OCI-LY1 (cell line): ENCODE measurements at regions not wholly inside any gene's neighbourhood (a gene's known extent, or its start where the extent isn't known, plus 50 kb on each side); places are given as distances from the start of the nearest gene placed in this dataset.

Experiments
- H2AFZ ChIP-seq: fragments of 200-600 bp; sonication (generic), shearing (Covaris generic); 2 replicates; pipeline ENCODE4 v1.6.0; 2014; ENCODE audit warnings: antibody characterized with exemption, mild to moderate bottlenecking, low read length
- H3F3A ChIP-seq: fragments of 200-600 bp; sonication (generic), shearing (Covaris generic); 2 replicates; pipeline ENCODE4 v1.6.0; 2014; ENCODE audit warnings: mild to moderate bottlenecking, antibody characterized with exemption, low read length, moderate library complexity; ENCODE audit not compliant: insufficient read depth
- H3K27ac ChIP-seq: fragments of 200-600 bp; sonication (generic); 2 replicates; pipeline ENCODE4 v1.5.1; 2014; ENCODE audit warnings: low read length, mixed run types, mild to moderate bottlenecking, low read depth; ENCODE audit not compliant: poor library complexity, severe bottlenecking
- H3K27me3 ChIP-seq: fragments of 200-600 bp; sonication (generic); 2 replicates; pipeline ENCODE4 v1.6.0; 2014; ENCODE audit warnings: antibody characterized with exemption, mild to moderate bottlenecking, low read length, moderate library complexity; ENCODE audit not compliant: insufficient read depth
- H3K36me3 ChIP-seq: fragments of 200-600 bp; sonication (generic); 2 replicates; pipeline ENCODE4 v1.6.1; 2014; ENCODE audit warnings: mild to moderate bottlenecking, antibody characterized with exemption, low read length, moderate library complexity, mixed read lengths; ENCODE audit not compliant: insufficient read depth
- H3K4me1 ChIP-seq: fragments of 200-600 bp; sonication (generic); 2 replicates; pipeline ENCODE4 v1.5.1; 2014; ENCODE audit warnings: mild to moderate bottlenecking, low read length, moderate library complexity; ENCODE audit not compliant: insufficient read depth, severe bottlenecking
- H3K4me2 ChIP-seq: fragments of 200-600 bp; sonication (generic), shearing (Covaris generic); 2 replicates; pipeline ENCODE4 v1.6.1; 2014; ENCODE audit warnings: low read length
- H3K4me3 ChIP-seq: fragments of 200-600 bp; sonication (generic); 2 replicates; pipeline ENCODE4 v1.5.1; 2014; ENCODE audit warnings: low read length, low read depth, mild to moderate bottlenecking, mixed read lengths; ENCODE audit not compliant: poor library complexity, severe bottlenecking
- H3K79me2 ChIP-seq: fragments of 200-600 bp; shearing (Covaris generic); 2 replicates; pipeline ENCODE4 v1.6.1; 2016; ENCODE audit warnings: mixed run types, low read length, mixed read lengths; ENCODE audit not compliant: insufficient read depth
- H3K9ac ChIP-seq: fragments of 200-600 bp; sonication (generic), shearing (Covaris generic); 2 replicates; pipeline ENCODE4 v1.6.1; 2014; ENCODE audit warnings: mild to moderate bottlenecking, low read length, mixed read lengths
- H3K9me2 ChIP-seq: fragments of 200-600 bp; sonication (generic), shearing (Covaris generic); 2 replicates; pipeline ENCODE4 v1.6.1; 2014; ENCODE audit warnings: low read depth, mild to moderate bottlenecking, low read length, mixed read lengths
- H3K9me3 ChIP-seq: fragments of 200-600 bp; shearing (Covaris generic); 2 replicates; pipeline ENCODE4 v1.6.1; 2014; ENCODE audit warnings: low read length, mixed read lengths
- H4K20me1 ChIP-seq: fragments of 200-600 bp; sonication (generic), shearing (Covaris generic); 2 replicates; pipeline ENCODE4 v1.6.0; 2016; ENCODE audit warnings: mild to moderate bottlenecking, low read length; ENCODE audit not compliant: insufficient read depth
- CTCF ChIP-seq: fragments of 200-600 bp; sonication (generic), shearing (Covaris generic); IDR thresholded peaks from 2 replicates; pipeline ENCODE4 v1.5.1; 2017; ENCODE audit warnings: mild to moderate bottlenecking, antibody characterized with exemption, low read length, moderate library complexity, mixed read lengths
- EZH2 ChIP-seq: fragments of 200-600 bp; sonication (generic), shearing (Covaris generic); IDR thresholded peaks from 2 replicates; pipeline ENCODE4 v1.8.0; 2017; ENCODE audit warnings: borderline replicate concordance, mixed run types, mild to moderate bottlenecking, antibody characterized with exemption, low read length, moderate library complexity, mixed read lengths

GRCh38 chr13:107770541-107770940 lies 444.8 kb downstream of the LIG4 start:
- H3K4me1 ChIP-seq = no peaks in the 10 kb centered on the region
- no peak overlapping the region for H3K27ac ChIP-seq
- H4K20me1 ChIP-seq = no peaks in the 10 kb centered on the region
- H3F3A ChIP-seq = no peaks in the 10 kb centered on the region
- TF ChIP-seq EZH2 = no peak
- TF ChIP-seq CTCF = no peak
- no peak overlapping the region for H2AFZ ChIP-seq
- H3K27me3 ChIP-seq = no peaks in the 10 kb centered on the region
- H3K9me3 ChIP-seq = no peaks in the 10 kb centered on the region
- H3K9ac ChIP-seq = no peak overlapping the region
- no peak overlapping the region for H3K4me2 ChIP-seq
- no peaks in the 10 kb centered on the region for H3K9me2 ChIP-seq
- no peaks in the 10 kb centered on the region for H3K36me3 ChIP-seq
- H3K79me2 ChIP-seq = no peaks in the 10 kb centered on the region
- no peak overlapping the region for H3K4me3 ChIP-seq

- Histone ChIP-seq H3K4me3 (no peak overlapping the region), H4K20me1 (no peaks in the 10 kb centered on the region), H3K4me1 (no peaks in the 10 kb centered on the region), H3K9me3 (no peaks in the 10 kb centered on the region), H3K9ac (no peak overlapping the region), H3F3A (no peaks in the 10 kb centered on the region), H3K79me2 (no peaks in the 10 kb centered on the region), H3K36me3 (no peaks in the 10 kb centered on the region), H3K27ac (no peak overlapping the region), H3K9me2 (no peaks in the 10 kb centered on the region), H2AFZ (no peak overlapping the region), H3K27me3 (no peaks in the 10 kb centered on the region), H3K4me2 (no peak overlapping the region)
- TF ChIP-seq CTCF = no peak
- TF ChIP-seq EZH2 = no peak
Measured at GRCh38 chr13:107767119-107767518, 448.2 kb downstream of the LIG4 start.

DNA sequence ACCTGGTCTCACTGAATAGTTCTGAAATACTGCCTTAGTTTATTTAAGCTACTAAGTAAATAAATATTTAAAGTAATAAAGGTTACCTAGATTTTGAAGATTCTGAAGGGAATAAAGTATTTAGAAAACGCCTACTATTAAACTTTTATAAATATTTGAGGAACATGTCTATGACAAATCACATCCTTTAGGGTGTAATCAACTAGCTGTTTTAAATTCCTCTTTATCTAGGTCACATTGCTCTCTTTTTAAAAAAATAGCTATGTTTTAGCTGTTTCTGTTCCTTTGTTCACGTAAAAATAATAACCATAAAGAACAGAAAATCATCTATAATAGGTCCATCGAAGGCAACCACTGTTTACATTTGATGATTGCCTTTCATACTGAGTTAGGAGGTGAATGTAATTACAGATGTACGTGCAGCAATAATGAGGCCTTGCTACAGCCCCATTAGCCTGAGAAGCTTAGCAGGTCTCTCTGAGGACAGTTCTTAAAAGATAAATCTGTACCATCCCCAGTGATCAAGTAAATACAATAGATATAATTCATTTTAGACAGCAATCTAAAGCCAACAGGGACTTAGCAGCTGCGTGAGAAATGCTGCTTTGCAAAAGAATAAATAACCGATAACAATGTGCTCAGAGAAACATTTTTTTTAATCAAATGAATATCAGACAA lies 449.5 kb downstream of the LIG4 start:
- no peaks in the 10 kb centered on the region for H3K36me3 ChIP-seq
- no peaks in the 10 kb centered on the region for H3K4me1 ChIP-seq
- H3K79me2 ChIP-seq = no peaks in the 10 kb centered on the region
- H3K27ac ChIP-seq = no peak overlapping the region
- TF ChIP-seq CTCF (no peak), EZH2 (no peak)
- no peak overlapping the region for H3K4me2 ChIP-seq
- H3K9me2 ChIP-seq = no peaks in the 10 kb centered on the region
- H3K9ac ChIP-seq = no peak overlapping the region
- no peaks in the 10 kb centered on the region for H4K20me1 ChIP-seq
- H3K9me3 ChIP-seq = no peaks in the 10 kb centered on the region
- no peak overlapping the region for H2AFZ ChIP-seq
- H3F3A ChIP-seq = no peaks in the 10 kb centered on the region
- no peaks in the 10 kb centered on the region for H3K27me3 ChIP-seq
- no peak overlapping the region for H3K4me3 ChIP-seq
